BE2C (cell line): ENCODE measurements at regions not wholly inside any gene's neighbourhood (a gene's known extent, or its start where the extent isn't known, plus 50 kb on each side); places are given as distances from the start of the nearest gene placed in this dataset.
"Not testable (repeated sequence)": the region's sequence is repeated elsewhere in the genome, so short reads cannot be mapped to it uniquely, and the experiment has no call there.

ENCODE experiments used
- DNase-seq: peaks from one replicate; pipeline ENCODE4 v3.0.0-alpha.2; 2020
- H3K27me3 ChIP-seq: fragments of 250-450 bp; sonication (Bioruptor Pico); 2 replicates; pipeline ENCODE4 v1.5.1; 2020; ENCODE audit warnings: mild to moderate bottlenecking
- H3K36me3 ChIP-seq: fragments of 250-450 bp; sonication (Bioruptor Pico); 2 replicates; pipeline ENCODE4 v1.5.1; 2020; ENCODE audit warnings: mild to moderate bottlenecking
- H3K4me1 ChIP-seq: fragments of 250-450 bp; sonication (Bioruptor Pico); 2 replicates; pipeline ENCODE4 v1.5.1; 2020
- H3K4me3 ChIP-seq: 2 replicates; pipeline ENCODE4 v1.5.1; 2011; ENCODE audit warnings: low read depth, low read length
- H3K9me3 ChIP-seq: fragments of 250-450 bp; sonication (Bioruptor Pico); 2 replicates; pipeline ENCODE4 v1.5.1; 2020
- TF ChIP-seq, protein P1 (sequence below): IDR thresholded peaks from 2 replicates; pipeline ENCODE4 v1.5.1; 2012; ENCODE audit warnings: mild to moderate bottlenecking, low read depth, low read length

DNA sequence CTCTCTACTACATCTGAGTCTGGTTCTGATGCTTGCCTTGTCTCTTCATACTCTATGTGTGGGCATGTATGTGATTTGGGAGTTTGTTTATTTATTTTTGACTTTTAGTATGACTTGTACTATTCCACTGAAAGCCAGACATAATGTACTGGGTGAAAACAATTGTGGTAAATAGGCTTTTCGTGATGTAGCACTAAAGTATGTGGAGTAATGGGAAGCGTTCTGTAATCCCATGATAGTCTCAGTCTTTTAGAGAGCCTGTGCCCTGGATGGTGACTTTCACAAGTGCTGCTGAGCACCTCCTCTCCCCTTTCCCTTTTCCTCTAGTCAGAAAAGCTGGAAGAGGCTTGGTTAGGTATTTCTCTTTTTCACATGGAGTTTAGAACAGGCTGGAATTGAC is 85.8 kb upstream of the S1PR3 start:
- no peaks in the 10 kb centered on the region for H3K4me1 ChIP-seq

GRCh38 chr9:88915916-88916315 is 75.4 kb upstream of the S1PR3 start:
- Histone ChIP-seq H3K27me3 (no peaks in the 10 kb centered on the region), H3K9me3 (no peaks in the 10 kb centered on the region), H3K36me3 (no peaks in the 10 kb centered on the region), H3K4me1 (no peaks in the 10 kb centered on the region), H3K4me3 (no peak overlapping the region)
- no peak for DNase-seq
- TF ChIP-seq, protein P1, sequence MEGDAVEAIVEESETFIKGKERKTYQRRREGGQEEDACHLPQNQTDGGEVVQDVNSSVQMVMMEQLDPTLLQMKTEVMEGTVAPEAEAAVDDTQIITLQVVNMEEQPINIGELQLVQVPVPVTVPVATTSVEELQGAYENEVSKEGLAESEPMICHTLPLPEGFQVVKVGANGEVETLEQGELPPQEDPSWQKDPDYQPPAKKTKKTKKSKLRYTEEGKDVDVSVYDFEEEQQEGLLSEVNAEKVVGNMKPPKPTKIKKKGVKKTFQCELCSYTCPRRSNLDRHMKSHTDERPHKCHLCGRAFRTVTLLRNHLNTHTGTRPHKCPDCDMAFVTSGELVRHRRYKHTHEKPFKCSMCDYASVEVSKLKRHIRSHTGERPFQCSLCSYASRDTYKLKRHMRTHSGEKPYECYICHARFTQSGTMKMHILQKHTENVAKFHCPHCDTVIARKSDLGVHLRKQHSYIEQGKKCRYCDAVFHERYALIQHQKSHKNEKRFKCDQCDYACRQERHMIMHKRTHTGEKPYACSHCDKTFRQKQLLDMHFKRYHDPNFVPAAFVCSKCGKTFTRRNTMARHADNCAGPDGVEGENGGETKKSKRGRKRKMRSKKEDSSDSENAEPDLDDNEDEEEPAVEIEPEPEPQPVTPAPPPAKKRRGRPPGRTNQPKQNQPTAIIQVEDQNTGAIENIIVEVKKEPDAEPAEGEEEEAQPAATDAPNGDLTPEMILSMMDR: no peak

More for the DNA sequence above, 85.8 kb upstream of the S1PR3 start:
- Histone ChIP-seq H3K9me3 (no peaks in the 10 kb centered on the region; the same call in 1 of the 2 replicates), H3K27me3 (no peaks in the 10 kb centered on the region), H3K4me3 (no peak overlapping the region), H3K36me3 (no peaks in the 10 kb centered on the region)
- TF ChIP-seq, protein P1: no peak
- no peak for DNase-seq

GRCh38 chr9:88916894-88917293 is 74.4 kb upstream of the S1PR3 start:
- H3K4me1 ChIP-seq: no peaks in the 10 kb centered on the region
- no peaks in the 10 kb centered on the region for H3K36me3 ChIP-seq
- H3K4me3 ChIP-seq: no peak overlapping the region
- no peaks in the 10 kb centered on the region for H3K9me3 ChIP-seq
- no peaks in the 10 kb centered on the region for H3K27me3 ChIP-seq
- TF ChIP-seq, protein P1: no peak
- no peak for DNase-seq

GRCh38 chr9:88917375-88917774 is 73.9 kb upstream of the S1PR3 start:
- Histone ChIP-seq H3K27me3 (no peaks in the 10 kb centered on the region), H3K9me3 (no peaks in the 10 kb centered on the region), H3K36me3 (no peaks in the 10 kb centered on the region), H3K4me1 (no peaks in the 10 kb centered on the region), H3K4me3 (no peak overlapping the region)
- no peak for DNase-seq
- TF ChIP-seq, protein P1: no peak

- H3K4me1 ChIP-seq, H3K9me3 ChIP-seq, H3K4me3 ChIP-seq, H3K27me3 ChIP-seq, DNase-seq, H3K36me3 ChIP-seq: not testable (repeated sequence)
These were observed 72.7 kb upstream of the S1PR3 start for GRCh38 chr9:88918537-88918936.

GRCh38 chr9:88920645-88921044 is 70.6 kb upstream of the S1PR3 start:
- H3K9me3 ChIP-seq: no peaks in the 10 kb centered on the region
- no peaks in the 10 kb centered on the region for H3K4me1 ChIP-seq
- TF ChIP-seq, protein P1: no peak
- H3K27me3 ChIP-seq: no peaks in the 10 kb centered on the region
- no peaks in the 10 kb centered on the region for H3K36me3 ChIP-seq
- H3K4me3 ChIP-seq: no peak overlapping the region
- DNase-seq: no peak

- no peaks in the 10 kb centered on the region for H3K9me3 ChIP-seq
These were observed 69.2 kb upstream of the S1PR3 start for GRCh38 chr9:88922091-88922490.

More at GRCh38 chr9:88922091-88922490, 69.2 kb upstream of the S1PR3 start:
- TF ChIP-seq, protein P1: no peak
- Histone ChIP-seq H3K4me1 (no peaks in the 10 kb centered on the region), H3K36me3 (no peaks in the 10 kb centered on the region), H3K4me3 (no peak overlapping the region), H3K27me3 (no peaks in the 10 kb centered on the region)
- no peak for DNase-seq
